PFSK-1 (cell line): ENCODE measurements at regions not wholly inside any gene's neighbourhood (a gene's known extent, or its start where the extent isn't known, plus 50 kb on each side); places are given as distances from the start of the nearest gene placed in this dataset.

Experiments used
- FOXP2 ChIP-seq: optimal IDR thresholded peaks from 2 replicates; pipeline ENCODE3; 2011; ENCODE audit warnings: borderline replicate concordance, control low read depth, inconsistent platforms; ENCODE audit not compliant: insufficient read depth; ENCODE audit errors: extremely low read length, extremely low read depth
- POLR2AphosphoS5 ChIP-seq: IDR thresholded peaks from 2 replicates; pipeline ENCODE4 v1.6.1; 2012; ENCODE audit warnings: low read depth, mild to moderate bottlenecking, control low read depth, low read length, moderate library complexity
- REST ChIP-seq, 2 experiments: IDR thresholded peaks; 2 replicates each; pipeline versions ENCODE4 v1.6.1 to v1.8.0; 2011 to 2012; ENCODE audit warnings: low read depth in 2 of 2, low read length in 2 of 2, control low read depth in 1 of 2, inconsistent platforms in 1 of 2, mild to moderate bottlenecking in 1 of 2, moderate library complexity in 1 of 2; ENCODE audit not compliant: insufficient read depth in 1 of 2
- SIN3A ChIP-seq: IDR thresholded peaks from 2 replicates; pipeline ENCODE4 v1.6.1; 2012; ENCODE audit warnings: mild to moderate bottlenecking, low read length, moderate library complexity, borderline replicate concordance; ENCODE audit not compliant: insufficient read depth
- TAF1 ChIP-seq: IDR thresholded peaks from 2 replicates; pipeline ENCODE4 v1.6.1; 2012; ENCODE audit warnings: low read length, control low read depth, borderline replicate concordance; ENCODE audit not compliant: insufficient read depth

- no peak for TF ChIP-seq REST (IDR thresholded peaks at IDR 0.05; ENCODE audit: insufficient read depth in 1 of 2, low read depth in 2 of 2, low read length in 2 of 2)
- TF ChIP-seq TAF1: no peak
- no peak for TF ChIP-seq FOXP2
- TF ChIP-seq SIN3A: no peak
- TF ChIP-seq POLR2AphosphoS5: no peak
Measured at GRCh38 chr4:57364255-57364654, 254.1 kb upstream of the IGFBP7 start.

GRCh38 chr4:57363346-57363745 is 253.2 kb upstream of the IGFBP7 start:
- no peak for TF ChIP-seq TAF1

GRCh38 chr4:57360681-57361080 is 250.5 kb upstream of the IGFBP7 start:
- TF ChIP-seq POLR2AphosphoS5 (no peak), TAF1 (no peak), SIN3A (no peak), REST (IDR thresholded peaks at IDR 0.05; ENCODE audit: insufficient read depth in 1 of 2, low read depth in 2 of 2, low read length in 2 of 2) (no peak), FOXP2 (no peak)

- TF ChIP-seq SIN3A (no peak), FOXP2 (no peak), POLR2AphosphoS5 (no peak), TAF1 (no peak), REST (IDR thresholded peaks at IDR 0.05; ENCODE audit: insufficient read depth in 1 of 2, low read depth in 2 of 2, low read length in 2 of 2) (no peak)
Measured at GRCh38 chr4:57355101-57355665, 245.0 kb upstream of the IGFBP7 start.

- no peak for TF ChIP-seq TAF1
- no peak for TF ChIP-seq REST (IDR thresholded peaks at IDR 0.05; ENCODE audit: insufficient read depth in 1 of 2, low read depth in 2 of 2, low read length in 2 of 2)
Measured at GRCh38 chr4:57351731-57352130, 241.5 kb upstream of the IGFBP7 start.

- no peak for TF ChIP-seq TAF1
- no peak for TF ChIP-seq SIN3A
- TF ChIP-seq REST (IDR thresholded peaks at IDR 0.05; ENCODE audit: insufficient read depth in 1 of 2, low read depth in 2 of 2, low read length in 2 of 2): no peak
- TF ChIP-seq FOXP2: no peak
- no peak for TF ChIP-seq POLR2AphosphoS5
Measured at GRCh38 chr4:57344296-57344695, 234.1 kb upstream of the IGFBP7 start.
